Retina (tissue), 1 donor: ENCODE measurements at regions not wholly inside any gene's neighbourhood (a gene's known extent, or its start where the extent isn't known, plus 50 kb on each side); places are given as distances from the start of the nearest gene placed in this dataset.

Experiments used
- DNase-seq: peaks from one replicate; pipeline ENCODE4 v3.0.0-alpha.2; 2016

GRCh38 chr14:98182393-98183055 lies 1089.5 kb downstream of the BCL11B start:
- no peak for DNase-seq

- DNase-seq, result no peak
Measured at GRCh38 chr14:98183556-98183955, 1088.4 kb downstream of the BCL11B start.

GRCh38 chr14:98184457-98184856 lies 1087.5 kb downstream of the BCL11B start:
- DNase-seq, result no peak

GRCh38 chr14:98185036-98185435 lies 1087.0 kb downstream of the BCL11B start:
- no peak for DNase-seq

- DNase-seq, result no peak
Measured at GRCh38 chr14:98186140-98186539, 1085.9 kb downstream of the BCL11B start.

- no peak for DNase-seq
Measured at GRCh38 chr14:98187281-98187680, 1084.7 kb downstream of the BCL11B start.

GRCh38 chr14:98189062-98189461 lies 1082.9 kb downstream of the BCL11B start:
- no peak for DNase-seq

GRCh38 chr14:98189511-98189910 lies 1082.5 kb downstream of the BCL11B start:
- DNase-seq, result no peak

- DNase-seq, result no peak
Measured at GRCh38 chr14:98189944-98190343, 1082.1 kb downstream of the BCL11B start.

- no peak for DNase-seq
Measured at GRCh38 chr14:98192946-98193345, 1079.1 kb downstream of the BCL11B start.

- no peak for DNase-seq
Measured at GRCh38 chr14:98194821-98195220, 1077.2 kb downstream of the BCL11B start.

- DNase-seq, result no peak
Measured at GRCh38 chr14:98195256-98195655, 1076.7 kb downstream of the BCL11B start.

- no peak for DNase-seq
Measured at GRCh38 chr14:98197933-98198332, 1074.1 kb downstream of the BCL11B start.

- no peak for DNase-seq
Measured at GRCh38 chr14:98198385-98198784, 1073.6 kb downstream of the BCL11B start.

- no peak for DNase-seq
Measured at GRCh38 chr14:98200601-98201000, 1071.4 kb downstream of the BCL11B start.

- DNase-seq, result no peak
Measured at GRCh38 chr14:98203421-98203820, 1068.6 kb downstream of the BCL11B start.

- DNase-seq, result no peak
Measured at GRCh38 chr14:98204139-98204538, 1067.9 kb downstream of the BCL11B start.

GRCh38 chr14:98207415-98207814 lies 1064.6 kb downstream of the BCL11B start:
- DNase-seq, result no peak

GRCh38 chr14:98208211-98208611 lies 1063.8 kb downstream of the BCL11B start:
- DNase-seq, result no peak

GRCh38 chr14:98208943-98209342 lies 1063.1 kb downstream of the BCL11B start:
- no peak for DNase-seq

GRCh38 chr14:98210045-98210672 lies 1061.8 kb downstream of the BCL11B start:
- no peak for DNase-seq

- no peak for DNase-seq
Measured at GRCh38 chr14:98217530-98217929, 1054.5 kb downstream of the BCL11B start.

- DNase-seq, result peak; percentile 44
Measured at GRCh38 chr14:98218218-98218617, 1053.8 kb downstream of the BCL11B start.

- DNase-seq, result no peak
Measured at GRCh38 chr14:98219638-98220037, 1052.4 kb downstream of the BCL11B start.

GRCh38 chr14:98223106-98223505 lies 1048.9 kb downstream of the BCL11B start:
- DNase-seq, result no peak
